Heart left ventricle (tissue), 16 donors: ENCODE measurements at regions not wholly inside any gene's neighbourhood (a gene's known extent, or its start where the extent isn't known, plus 50 kb on each side); places are given as distances from the start of the nearest gene placed in this dataset.

Experiments
- ATAC-seq, 4 donors: fragments of 200-7000 bp; cut with Tn5 transposase; one replicate each; pipeline ENCODE4 v1.9.1; 2020 to 2022; ENCODE audit warnings: moderate library complexity in 4 of 4, mild to moderate bottlenecking in 3 of 4, moderate number of reproducible peaks in 1 of 4
- DNase-seq, 5 donors: peaks; one replicate each; pipeline ENCODE4 v3.0.0-alpha.2; 2020
- H3K27ac ChIP-seq, 12 donors: fragments of 200-600 bp; sonication (generic) in 4 of 12; one replicate each; pipeline versions ENCODE4 v1.5.0 to v1.8.0; 2016 to 2022; ENCODE audit warnings: mild to moderate bottlenecking in 2 of 12
- H3K27me3 ChIP-seq, 9 donors: fragments of 200-600 bp; sonication (generic) in 2 of 9; one replicate each; pipeline versions ENCODE4 v1.5.1 to v1.8.0; 2016 to 2022; ENCODE audit warnings: mild to moderate bottlenecking in 3 of 9
- H3K36me3 ChIP-seq, 9 donors: fragments of 200-600 bp; sonication (generic) in 2 of 9; one replicate each; pipeline versions ENCODE4 v1.5.0 to v1.8.0; 2018 to 2022; ENCODE audit warnings: mild to moderate bottlenecking in 2 of 9
- H3K4me1 ChIP-seq, 12 donors: fragments of 200-600 bp; sonication (generic) in 4 of 12; one replicate each; pipeline versions ENCODE4 v1.5.0 to v1.8.0; 2016 to 2022; ENCODE audit warnings: mild to moderate bottlenecking in 3 of 12
- H3K4me3 ChIP-seq, 12 donors: fragments of 200-600 bp; sonication (generic) in 4 of 12; one replicate each; pipeline versions ENCODE4 v1.5.0 to v1.8.0; 2017 to 2022; ENCODE audit warnings: mild to moderate bottlenecking in 9 of 12, moderate library complexity in 4 of 12
- H3K9me3 ChIP-seq, 12 donors: fragments of 200-600 bp; sonication (generic) in 4 of 12; one replicate each; pipeline versions ENCODE4 v1.5.0 to v1.8.0; 2016 to 2022; ENCODE audit warnings: mild to moderate bottlenecking in 1 of 12
- CTCF ChIP-seq, 12 donors: fragments of 200-600 bp; sonication (generic) in 4 of 12; IDR thresholded peaks; one replicate each; pipeline versions ENCODE4 v1.5.0 to v1.8.0; 2018 to 2022; ENCODE audit warnings: antibody characterized with exemption in 12 of 12, mild to moderate bottlenecking in 5 of 12
- POLR2A ChIP-seq, 2 donors: fragments of 450-650 bp; IDR thresholded peaks; one replicate each; pipeline ENCODE4 v1.6.1; 2017; ENCODE audit warnings: antibody characterized with exemption in 2 of 2, mild to moderate bottlenecking in 2 of 2, moderate library complexity in 2 of 2
- WGBS, 4 donors: extraction: QIAGEN DNeasy Blood & Tissue Kit in 2 of 4; methylation state at CpG; one replicate each; pipeline versions ENCODE4 v1.1.5 to v1.1.7; 2013 to 2018; 5-methylcytosine and 5-hydroxymethylcytosine counted together
- intact Hi-C, 10 donors: fragments of 100-400 bp; cut with DNase I; formaldehyde crosslinking; loops; one replicate each; pipeline versions ENCODE4 v1.11.1 to v1.14.2; 2022
- donor health status: ischemic (EF 13 %, LVEDD 7.1; RV severe dilation, severe dysfunction).
- donor health status: healthy with polysubstance abuse.
- donor health status: DM: no; HTN: yes; CAD: no.
- donor health status: DM: no; HTN: no; CAD: no.
- donor health status: ischemic (EF 25% LVEDD 6.9; RV normal size, moderate dysfunction).
- donor health status: ischemic (EF 25% LVEDD 5.7; RV mildly dilated, moderate dysfunction).
- donor health status: healthy.
- donor health status: DM: yes; HTN: yes; CAD: no.
- donor health status: ischemic (EF 35%, LVEDD 5.7; RV mildly dilated, moderate dysfunction).
- donor health status: nonischemic (EF 11% LVEDD 7.7; RV severe dilation, severe dysfunction).
- donor health status: DM: yes; HTN: yes; CAD: no.
- donor health status: PGD.
- donor health status: ischemic (EF 29% LVEDD 5.4; RV normal size, mild dysfunction).
- donor health status: nonischemic (EF 23%, LVEDD 6.1; RV moderate dilation, normal function).

- Histone ChIP-seq H3K27me3 (no peaks in the 10 kb centered on the region), H3K9me3 (no peaks in the 10 kb centered on the region), H3K4me3 (no peak overlapping the region), H3K36me3 (no peaks in the 10 kb centered on the region), H3K4me1 (no peaks in the 10 kb centered on the region), H3K27ac (no peak overlapping the region)
- peak in 1 of 4 donors; percentile 49 for ATAC-seq
- DNase-seq: no peak
- WGBS, 4 donors: 43 to 61% (median 48%) methylated on average over 9 of the region's 9 CpGs
- intact Hi-C loops: no loop called here
- no peak for TF ChIP-seq CTCF (IDR thresholded peaks at IDR 0.05)
These were observed 59.7 kb upstream of the LRRN1 start for GRCh38 chr3:3739330-3740060.

DNA sequence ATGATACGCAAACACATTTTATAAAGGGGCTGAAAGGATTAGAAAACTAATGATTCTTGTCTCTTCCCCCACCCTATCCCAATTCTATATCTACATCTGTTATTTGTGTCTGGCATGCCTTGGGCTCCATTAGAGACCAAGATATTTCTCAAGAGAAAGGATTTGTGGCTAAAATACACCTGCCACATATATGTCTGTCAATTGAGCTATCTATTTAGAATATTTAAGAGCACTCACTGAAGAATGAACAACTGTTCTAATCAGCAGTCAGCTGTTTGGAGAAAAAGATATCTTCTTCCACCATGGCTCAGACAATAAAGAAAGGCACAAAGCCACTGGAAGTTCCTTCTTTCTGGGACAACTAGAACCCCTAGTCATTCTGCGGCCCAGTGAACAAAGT, 61.7 kb upstream of the LRRN1 start:
- intact Hi-C loops: no loop called here
- WGBS, 4 donors: 72 to 98% (median 95%) methylated on average over 2 of the region's 2 CpGs

GRCh38 chr3:3735919-3736318, 63.3 kb upstream of the LRRN1 start:
- Histone ChIP-seq H3K27ac (no peak overlapping the region), H3K4me3 (no peak overlapping the region), H3K27me3 (no peaks in the 10 kb centered on the region), H3K36me3 (no peaks in the 10 kb centered on the region), H3K4me1 (no peaks in the 10 kb centered on the region), H3K9me3 (no peaks in the 10 kb centered on the region)
- 93 to 97% (median 94%) methylated on average over 1 of the region's 1 CpG for WGBS, 4 donors
- intact Hi-C loops: no loop called here
- TF ChIP-seq POLR2A (IDR thresholded peaks at IDR 0.05) (no peak), CTCF (IDR thresholded peaks at IDR 0.05) (no peak)
- no peak for ATAC-seq
- DNase-seq: no peak

More for the DNA sequence above, 61.7 kb upstream of the LRRN1 start:
- no peak for ATAC-seq
- no peak for DNase-seq
- Histone ChIP-seq H3K36me3 (no peaks in the 10 kb centered on the region), H3K9me3 (no peaks in the 10 kb centered on the region), H3K4me1 (no peaks in the 10 kb centered on the region), H3K27ac (no peak overlapping the region), H3K4me3 (no peak overlapping the region), H3K27me3 (no peaks in the 10 kb centered on the region)
- TF ChIP-seq CTCF (IDR thresholded peaks at IDR 0.05) (no peak), POLR2A (IDR thresholded peaks at IDR 0.05) (no peak)

GRCh38 chr3:3734881-3735280, 64.3 kb upstream of the LRRN1 start:
- no peak for TF ChIP-seq POLR2A (IDR thresholded peaks at IDR 0.05)
- TF ChIP-seq CTCF (IDR thresholded peaks at IDR 0.05): no peak
- intact Hi-C loops: no loop called here
- ATAC-seq (no peak), DNase-seq (no peak)
- WGBS, 4 donors: 89 to 94% (median 93%) methylated on average over 6 of the region's 6 CpGs
- Histone ChIP-seq H3K4me3 (no peak overlapping the region), H3K27me3 (no peaks in the 10 kb centered on the region), H3K9me3 (no peaks in the 10 kb centered on the region), H3K4me1 (no peaks in the 10 kb centered on the region), H3K36me3 (no peaks in the 10 kb centered on the region), H3K27ac (no peak overlapping the region)
